ENCODE measurements at regions not wholly inside any gene's neighbourhood (a gene's known extent, or its start where the extent isn't known, plus 50 kb on each side); places are given as distances from the start of the nearest gene placed in this dataset.
"Not testable (repeated sequence)": the region's sequence is repeated elsewhere in the genome, so short reads cannot be mapped to it uniquely, and the experiment has no call there.

GRCh38 chr14:37784827-37785223, 189.4 kb downstream of the TTC6 start:
- H3K4me3 ChIP-seq (ENCODE audit: low read length); H3K4me1 ChIP-seq (ENCODE audit: control insufficient read depth, insufficient read depth, low read length); H3K9me3 ChIP-seq (ENCODE audit: control insufficient read depth, insufficient read depth, low read length); H3K27me3 ChIP-seq (ENCODE audit: control insufficient read depth, insufficient read depth, low read length); H3K36me3 ChIP-seq (ENCODE audit: control insufficient read depth, insufficient read depth, low read length); DNase-seq (ENCODE audit: low read depth, low spot score); H3K27ac ChIP-seq (ENCODE audit: low read length): not testable (repeated sequence)

- H3K9me3 ChIP-seq (ENCODE audit: control insufficient read depth, insufficient read depth, low read length); H3K36me3 ChIP-seq (ENCODE audit: control insufficient read depth, insufficient read depth, low read length); H3K4me1 ChIP-seq (ENCODE audit: control insufficient read depth, insufficient read depth, low read length); H3K27ac ChIP-seq (ENCODE audit: low read length); DNase-seq (ENCODE audit: low read depth, low spot score); H3K27me3 ChIP-seq (ENCODE audit: control insufficient read depth, insufficient read depth, low read length); H3K4me3 ChIP-seq (ENCODE audit: low read length): not testable (repeated sequence)
- no CpG with 5 or more reads among the region's 9 CpGs for WGBS (ENCODE audit: insufficient coverage, insufficient read length)
These were observed 189.9 kb downstream of the TTC6 start for GRCh38 chr14:37785298-37785697.

DNA sequence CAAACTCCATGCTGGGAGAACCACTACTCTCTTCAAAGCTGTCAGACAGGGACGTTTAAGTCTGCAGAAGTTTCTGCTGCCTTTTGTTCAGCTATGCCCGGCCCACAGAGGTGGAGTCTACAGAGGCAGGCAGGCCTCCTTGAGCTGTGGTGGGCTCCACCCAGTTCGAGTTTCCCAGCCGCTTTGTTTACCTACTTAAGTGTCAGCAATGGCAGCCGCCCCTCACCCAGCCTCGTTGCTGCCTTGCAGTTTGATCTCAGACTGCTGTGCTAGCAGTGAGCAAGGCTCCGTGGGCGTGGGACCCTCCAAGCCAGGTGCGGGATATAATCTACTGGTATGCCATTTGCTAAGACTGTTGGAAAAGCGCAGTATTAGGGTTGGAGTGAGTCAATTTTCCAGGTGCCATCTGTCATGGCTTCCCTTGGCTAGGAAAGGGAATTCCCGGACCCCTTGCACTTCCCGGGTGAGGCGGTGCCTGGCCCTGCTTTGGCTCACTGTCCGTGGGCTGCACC, 190.7 kb downstream of the TTC6 start:
- H3K4me3 ChIP-seq (ENCODE audit: low read length), result not testable (repeated sequence)

DNA sequence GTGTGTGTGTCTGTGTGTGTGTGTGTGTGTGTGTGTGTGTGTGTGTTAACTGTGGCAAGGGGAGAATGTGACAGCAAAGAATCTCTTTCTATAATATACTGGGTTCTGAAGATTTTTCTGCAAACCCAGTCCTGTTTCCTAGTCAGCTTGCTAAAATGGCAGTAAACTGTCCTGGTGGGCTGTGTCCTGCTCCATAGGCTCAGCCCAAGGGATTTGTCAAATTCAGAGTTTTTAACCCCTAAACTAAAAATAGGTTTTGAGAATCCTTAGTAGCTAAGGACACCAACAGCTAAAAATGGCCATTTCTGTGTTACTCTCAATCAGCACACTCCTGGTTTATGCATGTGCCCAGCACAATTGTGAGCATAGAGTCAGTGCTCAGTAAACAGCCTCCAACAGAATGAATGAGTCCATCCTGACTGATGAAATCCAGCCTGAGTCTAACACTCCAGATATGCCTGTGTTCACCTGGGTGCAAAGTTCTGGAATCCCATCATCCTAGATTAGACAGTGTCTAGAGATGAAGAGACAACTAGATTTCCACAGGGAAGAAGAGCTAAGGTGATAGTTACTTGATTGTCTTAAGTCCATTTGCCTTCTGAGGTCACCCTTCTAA, 192.6 kb downstream of the TTC6 start:
- Histone ChIP-seq H3K9me3 (ENCODE audit: control insufficient read depth, insufficient read depth, low read length) (no peaks in the 10 kb centered on the region), H3K4me3 (ENCODE audit: low read length) (no peak overlapping the region), H3K36me3 (ENCODE audit: control insufficient read depth, insufficient read depth, low read length) (no peaks in the 10 kb centered on the region), H3K27me3 (ENCODE audit: control insufficient read depth, insufficient read depth, low read length) (no peaks in the 10 kb centered on the region), H3K27ac (ENCODE audit: low read length) (no peak overlapping the region), H3K4me1 (ENCODE audit: control insufficient read depth, insufficient read depth, low read length) (no peaks in the 10 kb centered on the region)
- no peak for DNase-seq (ENCODE audit: low read depth, low spot score)

More for the DNA sequence above, 190.7 kb downstream of the TTC6 start:
- H3K27me3 ChIP-seq (ENCODE audit: control insufficient read depth, insufficient read depth, low read length); H3K27ac ChIP-seq (ENCODE audit: low read length); H3K36me3 ChIP-seq (ENCODE audit: control insufficient read depth, insufficient read depth, low read length); H3K9me3 ChIP-seq (ENCODE audit: control insufficient read depth, insufficient read depth, low read length); DNase-seq (ENCODE audit: low read depth, low spot score); H3K4me1 ChIP-seq (ENCODE audit: control insufficient read depth, insufficient read depth, low read length): not testable (repeated sequence)
- WGBS (ENCODE audit: insufficient coverage, insufficient read length), result no CpG with 5 or more reads among the region's 14 CpGs

GRCh38 chr14:37791384-37792036, 196.1 kb downstream of the TTC6 start:
- Histone ChIP-seq H3K4me3 (ENCODE audit: low read length) (no peak overlapping the region), H3K27me3 (ENCODE audit: control insufficient read depth, insufficient read depth, low read length) (no peaks in the 10 kb centered on the region), H3K9me3 (ENCODE audit: control insufficient read depth, insufficient read depth, low read length) (no peaks in the 10 kb centered on the region), H3K27ac (ENCODE audit: low read length) (no peak overlapping the region), H3K36me3 (ENCODE audit: control insufficient read depth, insufficient read depth, low read length) (no peaks in the 10 kb centered on the region), H3K4me1 (ENCODE audit: control insufficient read depth, insufficient read depth, low read length) (no peaks in the 10 kb centered on the region)
- WGBS (ENCODE audit: insufficient coverage, insufficient read length), result no CpG with 5 or more reads among the region's 3 CpGs
- no peak for DNase-seq (ENCODE audit: low read depth, low spot score)

- Histone ChIP-seq H3K27ac (ENCODE audit: low read length) (no peak overlapping the region), H3K27me3 (ENCODE audit: control insufficient read depth, insufficient read depth, low read length) (no peaks in the 10 kb centered on the region), H3K36me3 (ENCODE audit: control insufficient read depth, insufficient read depth, low read length) (no peaks in the 10 kb centered on the region), H3K4me3 (ENCODE audit: low read length) (no peak overlapping the region), H3K9me3 (ENCODE audit: control insufficient read depth, insufficient read depth, low read length) (no peaks in the 10 kb centered on the region), H3K4me1 (ENCODE audit: control insufficient read depth, insufficient read depth, low read length) (no peaks in the 10 kb centered on the region)
- no CpG with 5 or more reads among the region's 4 CpGs for WGBS (ENCODE audit: insufficient coverage, insufficient read length)
- no peak for DNase-seq (ENCODE audit: low read depth, low spot score)
These were observed 196.7 kb downstream of the TTC6 start for GRCh38 chr14:37792124-37792523.

DNA sequence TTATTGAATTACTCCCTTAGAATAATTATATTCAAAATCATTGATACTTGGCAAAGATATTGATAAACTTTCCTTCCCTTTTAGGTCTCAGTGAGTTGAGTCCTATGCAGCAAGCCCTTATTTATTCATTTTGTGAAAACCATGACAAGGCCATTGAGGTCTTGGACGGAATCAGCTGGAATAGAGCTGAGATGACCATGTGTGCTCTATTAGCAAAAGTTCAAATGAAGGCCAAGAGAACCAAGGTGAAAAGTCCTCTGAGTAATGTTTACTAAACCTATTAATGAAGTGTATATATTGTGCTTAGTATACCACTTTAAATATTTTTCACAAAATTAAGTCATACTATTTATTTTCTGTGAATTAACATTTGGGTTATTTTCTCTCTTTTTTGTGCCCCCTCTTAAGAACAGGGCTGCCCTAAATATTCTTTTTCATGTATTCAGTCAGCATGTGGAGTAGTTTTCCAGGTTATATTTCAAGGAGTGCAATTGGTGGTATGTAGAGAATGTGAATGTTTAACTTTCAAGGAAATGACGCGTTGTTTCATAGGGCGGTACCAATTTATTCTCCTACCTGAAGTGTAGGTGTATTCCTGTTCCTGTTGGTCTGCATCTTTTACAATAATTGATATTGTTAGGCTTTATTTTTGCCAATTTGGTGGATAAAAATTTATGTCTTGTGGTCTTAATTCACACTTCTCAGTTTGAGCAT, 201.4 kb downstream of the TTC6 start:
- WGBS (ENCODE audit: insufficient coverage, insufficient read length), result no CpG with 5 or more reads among the region's 4 CpGs

GRCh38 chr14:37797675-37798074, 202.2 kb downstream of the TTC6 start:
- Histone ChIP-seq H3K4me1 (ENCODE audit: control insufficient read depth, insufficient read depth, low read length) (no peaks in the 10 kb centered on the region), H3K27ac (ENCODE audit: low read length) (no peak overlapping the region), H3K27me3 (ENCODE audit: control insufficient read depth, insufficient read depth, low read length) (no peaks in the 10 kb centered on the region), H3K4me3 (ENCODE audit: low read length) (no peak overlapping the region), H3K36me3 (ENCODE audit: control insufficient read depth, insufficient read depth, low read length) (no peaks in the 10 kb centered on the region), H3K9me3 (ENCODE audit: control insufficient read depth, insufficient read depth, low read length) (no peaks in the 10 kb centered on the region)
- WGBS (ENCODE audit: insufficient coverage, insufficient read length), result no CpG with 5 or more reads among the region's 1 CpG
- DNase-seq (ENCODE audit: low read depth, low spot score), result no peak

More for the DNA sequence above, 201.4 kb downstream of the TTC6 start:
- no peaks in the 10 kb centered on the region for H3K9me3 ChIP-seq (ENCODE audit: control insufficient read depth, insufficient read depth, low read length)
- H3K4me1 ChIP-seq (ENCODE audit: control insufficient read depth, insufficient read depth, low read length), result no peaks in the 10 kb centered on the region
- H3K4me3 ChIP-seq (ENCODE audit: low read length), result no peak overlapping the region
- no peaks in the 10 kb centered on the region for H3K27me3 ChIP-seq (ENCODE audit: control insufficient read depth, insufficient read depth, low read length)
- H3K27ac ChIP-seq (ENCODE audit: low read length), result no peak overlapping the region
- no peaks in the 10 kb centered on the region for H3K36me3 ChIP-seq (ENCODE audit: control insufficient read depth, insufficient read depth, low read length)
- no peak for DNase-seq (ENCODE audit: low read depth, low spot score)

DNA sequence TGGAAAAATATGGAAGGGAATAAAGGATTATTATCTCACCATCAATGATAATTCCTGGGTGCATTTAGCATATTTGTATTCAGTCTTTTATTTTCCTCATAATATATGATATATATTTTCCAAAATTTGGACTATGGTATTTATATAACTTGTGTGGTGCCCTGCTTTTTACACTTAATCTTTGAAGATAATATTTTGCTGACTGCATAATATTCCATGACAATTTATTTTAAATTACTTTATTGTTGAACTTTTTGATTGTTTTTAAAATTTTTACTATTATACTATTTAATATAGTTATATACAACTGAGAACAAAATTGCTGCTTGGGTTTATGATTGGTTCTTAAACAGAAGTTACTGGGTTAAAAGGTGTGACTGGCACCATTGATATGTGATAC, 212.3 kb downstream of the TTC6 start:
- Histone ChIP-seq H3K27ac (ENCODE audit: low read length) (no peak overlapping the region), H3K36me3 (ENCODE audit: control insufficient read depth, insufficient read depth, low read length) (no peaks in the 10 kb centered on the region)
- DNase-seq (ENCODE audit: low read depth, low spot score), result no peak

DNA sequence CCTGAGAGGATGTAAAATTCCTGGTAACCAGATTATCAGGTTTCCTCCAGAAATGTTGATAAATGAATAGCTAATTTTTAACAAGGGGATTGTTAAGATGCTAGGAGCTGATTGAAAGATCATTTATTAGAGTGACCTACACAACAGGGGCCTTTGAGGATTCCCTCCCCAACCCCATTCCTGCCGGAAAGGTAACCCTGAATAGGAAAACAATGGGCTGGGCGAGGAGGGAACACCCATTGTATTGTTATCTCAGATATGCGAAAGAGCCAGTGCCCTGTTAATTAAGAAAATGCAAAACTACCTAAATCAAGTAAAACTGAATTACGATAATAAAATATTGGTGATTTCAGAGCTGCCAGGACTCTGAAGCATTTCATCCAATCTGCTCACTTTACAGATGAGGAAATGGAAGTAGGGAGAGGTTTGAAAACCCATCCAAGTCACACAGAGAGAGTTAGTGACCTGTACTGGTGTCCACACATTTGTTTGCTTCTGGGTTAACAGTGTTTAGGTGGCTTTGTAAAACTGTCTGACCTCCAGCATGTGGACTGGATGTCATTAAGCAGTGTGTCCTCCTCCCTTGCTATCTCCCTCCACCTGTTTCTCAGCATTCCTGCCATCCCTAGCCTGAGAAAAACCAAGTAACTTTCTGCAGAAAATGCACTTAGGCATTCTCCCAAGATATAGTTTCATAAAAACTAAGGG, 214.8 kb downstream of the TTC6 start:
- H3K27me3 ChIP-seq (ENCODE audit: control insufficient read depth, insufficient read depth, low read length), result no peaks in the 10 kb centered on the region
- no peaks in the 10 kb centered on the region for H3K36me3 ChIP-seq (ENCODE audit: control insufficient read depth, insufficient read depth, low read length)
- no peaks in the 10 kb centered on the region for H3K4me1 ChIP-seq (ENCODE audit: control insufficient read depth, insufficient read depth, low read length)
- H3K27ac ChIP-seq (ENCODE audit: low read length), result no peak overlapping the region
- no CpG with 5 or more reads among the region's 4 CpGs for WGBS (ENCODE audit: insufficient coverage, insufficient read length)
- H3K9me3 ChIP-seq (ENCODE audit: control insufficient read depth, insufficient read depth, low read length), result no peaks in the 10 kb centered on the region
- H3K4me3 ChIP-seq (ENCODE audit: low read length), result no peak overlapping the region
- no peak for DNase-seq (ENCODE audit: low read depth, low spot score)

More for the DNA sequence above, 212.3 kb downstream of the TTC6 start:
- Histone ChIP-seq H3K4me1 (ENCODE audit: control insufficient read depth, insufficient read depth, low read length) (no peaks in the 10 kb centered on the region), H3K9me3 (ENCODE audit: control insufficient read depth, insufficient read depth, low read length) (no peaks in the 10 kb centered on the region), H3K4me3 (ENCODE audit: low read length) (no peak overlapping the region), H3K27me3 (ENCODE audit: control insufficient read depth, insufficient read depth, low read length) (no peaks in the 10 kb centered on the region)
